Neural crest cell (in vitro differentiated cells): ENCODE measurements at regions not wholly inside any gene's neighbourhood (a gene's known extent, or its start where the extent isn't known, plus 50 kb on each side); places are given as distances from the start of the nearest gene placed in this dataset.

Experiments used
- DNase-seq: peaks from one replicate; pipeline ENCODE4 v3.0.0; 2021; ENCODE audit warnings: low read depth, mixed read lengths, low spot score
- H3K27ac Mint-ChIP-seq: one replicate; pipeline ENCODE4 v1.8.0; 2021; ENCODE audit warnings: mild to moderate bottlenecking, mixed read lengths; ENCODE audit not compliant: unreplicated experiment
- H3K27me3 Mint-ChIP-seq: 2 replicates; pipeline ENCODE4 v1.8.0; 2021; ENCODE audit warnings: low read depth, mild to moderate bottlenecking, mixed read lengths
- H3K36me3 Mint-ChIP-seq: 2 replicates; pipeline ENCODE4 v1.8.0; 2021; ENCODE audit warnings: low read depth, mild to moderate bottlenecking, mixed read lengths
- H3K4me1 Mint-ChIP-seq: 2 replicates; pipeline ENCODE4 v1.8.0; 2021; ENCODE audit warnings: mixed read lengths
- H3K4me3 Mint-ChIP-seq: one replicate; pipeline ENCODE4 v1.8.0; 2021; ENCODE audit warnings: mild to moderate bottlenecking, mixed read lengths
- H3K9me3 Mint-ChIP-seq: 2 replicates; pipeline ENCODE4 v1.8.0; 2021; ENCODE audit warnings: mixed read lengths
- TF ChIP-seq, protein P1 (sequence below): fragments of 200-600 bp; sonication (generic); conservative IDR thresholded peaks from 2 replicates; pipeline ENCODE4 v1.5.0; 2021; ENCODE audit warnings: antibody characterized with exemption, mild to moderate bottlenecking

DNA sequence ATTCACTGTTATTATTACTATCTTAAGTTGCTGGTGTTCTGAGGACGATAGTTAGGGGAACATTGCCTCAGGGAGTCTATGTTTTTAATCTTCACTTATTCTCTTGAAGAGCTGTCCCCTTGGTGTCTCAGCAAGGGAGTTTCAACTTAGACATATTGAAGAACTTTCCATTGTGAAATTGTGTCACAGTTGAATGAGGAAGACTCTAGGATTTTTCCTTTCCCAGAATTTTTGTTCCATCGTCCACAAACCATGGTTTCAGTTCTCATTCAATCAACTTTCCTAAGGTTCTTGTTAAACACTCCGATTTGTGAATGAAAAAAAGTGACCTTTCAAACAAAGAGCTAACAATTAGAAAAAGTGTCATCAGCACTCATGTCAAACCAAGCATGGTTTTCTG lies 128.3 kb downstream of the GATA3 start:
- H3K4me1 Mint-ChIP-seq, result peaks cover 19% of the 10 kb centered on the region
- DNase-seq, result no peak
- H3K27ac Mint-ChIP-seq, result no peak overlapping the region
- no peaks in the 10 kb centered on the region for H3K9me3 Mint-ChIP-seq
- TF ChIP-seq, protein P1, sequence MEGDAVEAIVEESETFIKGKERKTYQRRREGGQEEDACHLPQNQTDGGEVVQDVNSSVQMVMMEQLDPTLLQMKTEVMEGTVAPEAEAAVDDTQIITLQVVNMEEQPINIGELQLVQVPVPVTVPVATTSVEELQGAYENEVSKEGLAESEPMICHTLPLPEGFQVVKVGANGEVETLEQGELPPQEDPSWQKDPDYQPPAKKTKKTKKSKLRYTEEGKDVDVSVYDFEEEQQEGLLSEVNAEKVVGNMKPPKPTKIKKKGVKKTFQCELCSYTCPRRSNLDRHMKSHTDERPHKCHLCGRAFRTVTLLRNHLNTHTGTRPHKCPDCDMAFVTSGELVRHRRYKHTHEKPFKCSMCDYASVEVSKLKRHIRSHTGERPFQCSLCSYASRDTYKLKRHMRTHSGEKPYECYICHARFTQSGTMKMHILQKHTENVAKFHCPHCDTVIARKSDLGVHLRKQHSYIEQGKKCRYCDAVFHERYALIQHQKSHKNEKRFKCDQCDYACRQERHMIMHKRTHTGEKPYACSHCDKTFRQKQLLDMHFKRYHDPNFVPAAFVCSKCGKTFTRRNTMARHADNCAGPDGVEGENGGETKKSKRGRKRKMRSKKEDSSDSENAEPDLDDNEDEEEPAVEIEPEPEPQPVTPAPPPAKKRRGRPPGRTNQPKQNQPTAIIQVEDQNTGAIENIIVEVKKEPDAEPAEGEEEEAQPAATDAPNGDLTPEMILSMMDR, result no peak
- no peak overlapping the region for H3K4me3 Mint-ChIP-seq
- no peaks in the 10 kb centered on the region for H3K36me3 Mint-ChIP-seq
- H3K27me3 Mint-ChIP-seq, result peaks cover 6% of the 10 kb centered on the region

DNA sequence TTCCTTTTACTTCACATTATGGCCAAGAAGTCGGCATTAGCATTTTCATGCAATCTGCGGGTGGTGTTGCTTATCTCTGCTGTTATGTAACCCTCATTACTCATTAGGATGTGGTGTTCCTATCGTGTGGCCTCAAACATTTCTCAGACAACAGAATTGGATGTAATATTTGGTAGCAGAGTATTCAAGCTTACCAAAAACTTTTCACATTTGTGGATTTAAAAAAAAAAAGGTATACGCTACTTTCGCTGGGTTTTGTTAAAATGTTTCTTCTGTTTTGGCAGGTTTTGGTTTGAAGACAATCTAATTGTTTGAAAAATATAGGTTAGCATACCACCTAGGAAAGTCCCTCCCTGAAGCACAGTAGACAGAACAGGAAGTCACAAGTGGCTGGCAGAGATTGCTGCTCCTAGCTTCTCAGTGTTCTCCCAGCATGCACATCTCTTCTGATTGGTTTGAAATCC lies 128.8 kb downstream of the GATA3 start:
- H3K36me3 Mint-ChIP-seq, result no peaks in the 10 kb centered on the region
- H3K27ac Mint-ChIP-seq, result no peak overlapping the region
- TF ChIP-seq, protein P1, result no peak
- H3K27me3 Mint-ChIP-seq, result peaks cover 10% of the 10 kb centered on the region
- DNase-seq, result no peak
- H3K4me3 Mint-ChIP-seq, result no peak overlapping the region
- peaks cover 3% of the 10 kb centered on the region for H3K9me3 Mint-ChIP-seq
- peaks cover 19% of the 10 kb centered on the region for H3K4me1 Mint-ChIP-seq

DNA sequence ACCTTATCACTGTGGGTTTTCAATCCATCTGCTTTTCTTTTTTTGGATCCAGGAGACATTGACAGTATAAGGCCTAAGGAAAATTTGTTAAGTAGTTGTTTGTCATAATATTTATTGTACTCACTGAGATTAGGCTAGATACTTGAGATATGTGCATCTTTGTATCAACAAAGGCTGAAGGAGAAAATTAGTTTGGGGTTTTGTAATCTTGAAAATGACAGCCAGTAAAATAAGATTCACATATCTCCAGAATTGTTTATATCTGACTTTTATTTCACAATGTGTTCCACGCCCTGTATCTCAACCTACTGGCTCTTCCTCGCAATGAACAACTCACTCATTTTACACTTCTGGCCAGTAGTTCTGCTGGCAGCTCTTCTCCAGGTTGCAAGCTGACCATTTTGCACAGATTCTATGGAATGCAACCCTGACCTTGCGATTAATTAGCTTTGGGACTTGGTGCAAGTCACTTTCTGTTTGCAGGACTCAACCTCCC lies 132.7 kb downstream of the GATA3 start:
- no peak overlapping the region for H3K4me3 Mint-ChIP-seq
- H3K4me1 Mint-ChIP-seq, result peaks cover 9% of the 10 kb centered on the region
- H3K36me3 Mint-ChIP-seq, result no peaks in the 10 kb centered on the region
- no peak overlapping the region for H3K27ac Mint-ChIP-seq
- H3K9me3 Mint-ChIP-seq, result peaks cover 7% of the 10 kb centered on the region
- DNase-seq, result no peak
- peaks cover 16% of the 10 kb centered on the region for H3K27me3 Mint-ChIP-seq
- TF ChIP-seq, protein P1, result no peak

DNA sequence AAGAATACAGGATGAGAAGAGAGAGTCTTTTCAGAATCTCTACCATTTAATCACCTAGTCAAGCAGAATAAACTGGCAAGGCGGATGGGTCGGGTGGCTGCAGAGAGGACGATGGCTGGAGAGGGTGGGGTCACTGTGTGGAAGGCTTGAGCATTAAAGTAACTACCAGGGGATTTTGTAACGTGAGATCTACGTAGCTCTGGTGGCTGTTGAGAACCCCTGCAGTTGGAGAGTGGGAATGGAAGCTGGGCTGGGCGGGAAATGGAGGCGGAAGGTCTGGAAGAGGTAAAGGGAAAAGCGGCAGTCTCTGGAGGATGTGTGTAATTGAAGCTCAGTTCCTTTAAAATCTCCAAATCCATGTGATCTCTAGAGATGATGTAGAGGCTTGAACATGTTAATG lies 135.0 kb downstream of the GATA3 start:
- Mint-ChIP-seq H3K27ac (no peak overlapping the region), H3K4me3 (no peak overlapping the region), H3K36me3 (no peaks in the 10 kb centered on the region), H3K27me3 (peaks cover 16% of the 10 kb centered on the region), H3K9me3 (peaks cover 7% of the 10 kb centered on the region), H3K4me1 (no peaks in the 10 kb centered on the region)
- TF ChIP-seq, protein P1, result no peak
- no peak for DNase-seq

DNA sequence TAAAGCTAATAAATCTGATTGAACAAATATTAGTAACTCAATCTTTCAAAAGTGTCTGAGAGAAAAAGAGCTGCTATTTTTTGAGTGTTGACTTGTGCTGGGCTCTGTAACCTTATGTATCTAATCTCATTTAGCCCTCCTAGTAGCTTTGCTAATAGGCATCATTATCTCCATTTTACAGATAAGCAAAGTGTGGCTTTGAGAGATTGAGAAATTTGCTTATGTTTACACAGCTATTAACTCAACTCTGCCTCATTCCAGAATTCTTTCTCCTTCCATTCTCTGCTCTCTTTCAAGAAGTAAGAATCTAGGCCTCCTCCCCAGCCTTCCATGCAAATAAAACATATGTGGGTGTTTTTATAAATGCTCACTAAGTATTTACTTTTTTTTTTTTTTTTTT lies 137.8 kb downstream of the GATA3 start:
- no peak overlapping the region for H3K4me3 Mint-ChIP-seq
- no peak overlapping the region for H3K27ac Mint-ChIP-seq
- H3K27me3 Mint-ChIP-seq, result peaks cover 18% of the 10 kb centered on the region
- TF ChIP-seq, protein P1, result no peak
- H3K36me3 Mint-ChIP-seq, result no peaks in the 10 kb centered on the region
- peaks cover 7% of the 10 kb centered on the region for H3K9me3 Mint-ChIP-seq
- DNase-seq, result no peak
- no peaks in the 10 kb centered on the region for H3K4me1 Mint-ChIP-seq
